ENCODE measurements at regions not wholly inside any gene's neighbourhood (a gene's known extent, or its start where the extent isn't known, plus 50 kb on each side); places are given as distances from the start of the nearest gene placed in this dataset.

GRCh38 chr11:120032766-120033390 is 105.0 kb downstream of the TRIM29 start:
- Histone ChIP-seq H3K4me1 (ENCODE audit: control insufficient read depth, insufficient read depth, low read length) (no peaks in the 10 kb centered on the region), H4K5ac (ENCODE audit: low read depth, low read length) (no peak overlapping the region), H3K4me2 (ENCODE audit: low read depth, low read length) (no peak overlapping the region), H3K4me3 (ENCODE audit: insufficient read depth, low read depth, low read length) (no peak overlapping the region), H3K14ac (replicated peaks; ENCODE audit: low read depth, low read length) (no peak overlapping the region), H3K36me3 (ENCODE audit: control insufficient read depth, insufficient read depth, low read length) (no peaks in the 10 kb centered on the region), H3K27me3 (ENCODE audit: control insufficient read depth, insufficient read depth, low read length) (peaks cover 5% of the 10 kb centered on the region), H3K18ac (ENCODE audit: low read depth, low read length) (no peak overlapping the region), H2AFZ (replicated peaks; ENCODE audit: low read length, poor library complexity) (no peak overlapping the region), H2BK120ac (ENCODE audit: low read depth, low read length) (no peak overlapping the region), H3K9me3 (ENCODE audit: control insufficient read depth, insufficient read depth, low read length) (no peaks in the 10 kb centered on the region), H3K56ac (ENCODE audit: extremely low read depth, insufficient read depth, low read length) (no peak overlapping the region), H2BK20ac (ENCODE audit: low read depth, low read length) (no peak overlapping the region), H3K9me1 (ENCODE audit: insufficient read depth, low read length) (no peaks in the 10 kb centered on the region), H3K23ac (ENCODE audit: low read depth, low read length) (no peak overlapping the region), H2BK5ac (ENCODE audit: low read depth, low read length, poor library complexity, severe bottlenecking) (no peak overlapping the region), H2AK5ac (ENCODE audit: low read depth, low read length) (no peak overlapping the region), H3K4ac (ENCODE audit: low read depth, low read length) (no peak overlapping the region), H2AK9ac (replicated peaks; ENCODE audit: low read depth, low read length, poor library complexity) (no peak overlapping the region), H3K79me1 (ENCODE audit: low read depth in 1 of 2, low read length in 2 of 2) (no peaks in the 10 kb centered on the region), H4K20me1 (ENCODE audit: insufficient read depth, low read length) (no peaks in the 10 kb centered on the region), H4K8ac (ENCODE audit: low read depth in 2 of 2, low read length in 2 of 2) (no peak overlapping the region), H4K91ac (ENCODE audit: insufficient read depth, low read depth, low read length) (no peak overlapping the region), H3K9ac (ENCODE audit: low read depth, low read length) (no peak overlapping the region), H3K27ac (ENCODE audit: insufficient read depth, low read length) (no peak overlapping the region), H2BK15ac (ENCODE audit: low read depth, low read length) (no peak overlapping the region)
- intact Hi-C loops (cut with micrococcal nuclease), result no loop called here
- ChIA-PET CTCF (no interaction called here), POLR2A (ENCODE audit: unreplicated experiment) (no interaction called here)
- in situ Hi-C loops (cut with MboI; ENCODE audit: low sequenced_read_pairs), result no loop called here
- BruUV-seq (replicated peaks), result no TSS peak
- DNase-seq (no peak), ATAC-seq (ENCODE audit: low read depth) (no peak)
- dilution Hi-C loops (cut with HindIII; ENCODE audit: low sequenced_read_pairs, unreplicated experiment), result no loop called here
- 33% methylated on average over 2 of the region's 10 CpGs; no CpG with 5 or more reads in 1 of the 2 experiments for WGBS, 2 experiments (ENCODE audit: extremely low coverage in 2 of 2, insufficient read length in 1 of 2)
- no peak for TF ChIP-seq RCOR1 (IDR thresholded peaks at IDR 0.05; ENCODE audit: insufficient replicate concordance, low read length)
- no peak for TF ChIP-seq MXI1 (IDR thresholded peaks at IDR 0.05; ENCODE audit: borderline replicate concordance, low read depth, low read length)
- no peak for TF ChIP-seq ELK1 (IDR thresholded peaks at IDR 0.05; ENCODE audit: borderline replicate concordance, low read depth, low read length)
- no peak for TF ChIP-seq RAD21 (IDR thresholded peaks at IDR 0.05; ENCODE audit: low read length)
- TF ChIP-seq RFX5 (IDR thresholded peaks at IDR 0.05; ENCODE audit: low read depth, low read length), result no peak
- TF ChIP-seq SMC3 (IDR thresholded peaks at IDR 0.05; ENCODE audit: low read depth, low read length), result no peak
- no peak for TF ChIP-seq USF2 (IDR thresholded peaks at IDR 0.05; ENCODE audit: low read depth, low read length)
- TF ChIP-seq CTCF (conservative IDR thresholded peaks at IDR 0.05; ENCODE audit: low read depth, low read length), result no peak
- TF ChIP-seq MAFK (IDR thresholded peaks at IDR 0.05; ENCODE audit: low read depth, low read length), result no peak
- TF ChIP-seq BHLHE40 (IDR thresholded peaks at IDR 0.05; ENCODE audit: low read depth, low read length), result no peak
- TF ChIP-seq MAZ (IDR thresholded peaks at IDR 0.05; ENCODE audit: borderline replicate concordance, low read depth, low read length), result no peak
- no peak for TF ChIP-seq CEBPB (IDR thresholded peaks at IDR 0.05; ENCODE audit: low read depth, low read length)
- TF ChIP-seq CHD1 (IDR thresholded peaks at IDR 0.05; ENCODE audit: low read depth, low read length), result no peak
- no peak for TF ChIP-seq FOS (IDR thresholded peaks at IDR 0.05; ENCODE audit: low read depth, low read length)
- no peak for TF ChIP-seq POLR2A (IDR thresholded peaks at IDR 0.05; ENCODE audit: low read depth, low read length)
- TF ChIP-seq NFE2L2 (IDR thresholded peaks at IDR 0.05; ENCODE audit: low read depth, low read length), result no peak

Measured in IMR-90 (cell line).